GM19463 (cell line): ENCODE measurements at regions not wholly inside any gene's neighbourhood (a gene's known extent, or its start where the extent isn't known, plus 50 kb on each side); places are given as distances from the start of the nearest gene placed in this dataset.
"Not testable (repeated sequence)": the region's sequence is repeated elsewhere in the genome, so short reads cannot be mapped to it uniquely, and the experiment has no call there.

Source experiments
- ATAC-seq: cut with Tn5 transposase; IDR thresholded peaks from one replicate; pipeline ENCODE4 v1.9.1; 2021; ENCODE audit warnings: mild to moderate bottlenecking, moderate library complexity; ENCODE audit not compliant: unreplicated experiment

DNA sequence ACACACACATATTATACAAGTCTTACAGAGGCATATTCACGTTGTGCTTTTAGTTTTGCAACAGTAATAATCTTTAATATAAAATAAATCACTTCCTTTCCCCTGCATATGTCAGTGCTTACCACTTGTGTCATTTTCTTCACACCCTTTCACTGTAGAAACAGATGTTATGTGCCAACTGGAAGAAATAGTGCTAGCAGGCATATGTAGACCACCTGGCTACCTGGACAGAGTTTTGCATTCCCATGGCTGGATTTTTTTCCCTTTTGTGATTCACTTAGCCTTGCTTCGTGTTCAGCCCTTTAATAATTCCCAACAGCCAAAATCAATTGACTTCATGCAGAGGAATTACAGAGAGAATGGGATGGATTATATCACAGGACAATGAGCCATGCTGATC, 399.1 kb upstream of the SPRY2 start:
- ATAC-seq, result no peak

DNA sequence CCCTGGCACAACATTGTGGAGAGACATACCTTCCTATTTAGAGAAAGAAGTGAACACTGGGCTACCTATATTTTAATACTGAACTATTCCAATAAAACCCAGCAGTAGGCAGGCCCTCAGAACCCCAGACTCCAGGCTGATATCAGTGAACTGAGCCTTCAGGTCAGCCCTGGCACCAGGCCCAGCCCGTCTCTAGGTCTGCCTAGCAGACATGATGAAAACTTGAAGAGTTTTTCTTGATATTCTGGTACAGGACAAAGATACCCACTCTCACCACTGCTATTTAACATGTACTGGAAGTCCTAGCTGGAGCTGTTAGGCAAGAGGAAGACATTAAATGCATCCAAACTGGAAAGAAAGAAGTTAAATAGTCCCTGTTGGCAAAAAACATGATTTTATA, 396.6 kb upstream of the SPRY2 start:
- ATAC-seq, result no peak

DNA sequence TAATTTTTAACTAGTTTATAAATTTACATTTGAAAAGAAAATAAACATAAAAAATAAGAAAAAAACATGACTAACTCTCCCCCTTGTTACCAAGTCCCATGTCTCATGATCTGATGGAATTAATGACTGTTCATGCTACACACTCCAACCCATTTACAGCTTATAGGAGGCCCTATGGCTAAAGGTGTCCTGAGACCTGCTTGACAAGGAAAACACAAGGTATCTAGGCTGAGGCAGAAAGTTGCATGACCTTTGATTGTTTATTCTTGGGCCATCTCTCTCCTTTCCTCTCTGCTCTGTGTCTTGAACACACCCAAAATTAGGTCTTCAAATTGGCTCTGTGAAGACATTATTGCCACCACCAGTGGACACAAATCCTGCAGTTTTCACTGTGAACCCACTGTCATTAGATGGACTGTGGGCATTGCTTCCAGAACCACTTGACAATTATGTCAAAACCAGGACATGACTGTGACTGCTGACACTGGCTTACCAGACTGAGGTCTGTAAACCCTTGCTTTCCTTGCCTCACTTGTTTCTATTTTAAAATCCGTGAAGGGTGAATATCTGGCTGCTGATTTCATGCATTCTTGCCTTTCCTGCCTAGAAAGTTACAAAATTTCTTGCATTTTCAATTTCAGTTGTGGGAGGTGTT, 386.5 kb upstream of the SPRY2 start:
- no peak for ATAC-seq

DNA sequence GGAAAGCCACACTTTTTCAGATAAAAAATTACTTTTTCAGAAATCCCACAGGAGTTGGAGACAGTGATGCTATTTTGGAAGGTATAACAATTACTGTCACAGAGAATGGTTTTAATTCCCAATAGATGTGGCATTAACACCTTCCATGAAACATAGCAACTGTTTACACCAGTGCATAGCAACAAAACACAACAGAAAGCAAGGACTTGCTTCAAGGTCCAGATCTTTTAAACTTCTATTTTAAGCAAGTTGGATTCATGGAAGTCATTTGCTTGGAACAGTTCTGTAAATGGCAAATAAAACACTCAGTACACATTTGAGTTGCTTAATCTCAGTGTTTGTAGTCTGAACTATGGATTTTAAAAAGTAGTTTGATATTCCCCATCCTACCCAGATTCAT, 385.9 kb upstream of the SPRY2 start:
- no peak for ATAC-seq

DNA sequence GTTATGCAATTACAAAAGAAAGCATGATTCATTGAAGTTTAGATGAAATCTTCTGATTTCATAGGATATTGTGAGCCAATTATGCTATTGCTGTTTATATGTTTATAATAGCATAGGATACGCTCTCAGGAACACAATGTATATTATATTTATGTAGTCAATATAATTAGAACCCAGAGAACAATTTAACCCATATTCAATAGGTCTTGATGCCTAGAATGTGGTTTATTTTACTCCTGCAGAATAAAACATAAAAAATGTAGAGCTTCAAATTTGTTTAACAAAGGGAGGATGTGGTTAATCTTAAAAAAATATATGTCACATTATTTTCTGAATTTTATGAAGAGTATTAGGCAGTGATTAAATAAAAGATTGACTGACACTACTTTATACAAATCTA, 380.8 kb upstream of the SPRY2 start:
- ATAC-seq, result no peak

DNA sequence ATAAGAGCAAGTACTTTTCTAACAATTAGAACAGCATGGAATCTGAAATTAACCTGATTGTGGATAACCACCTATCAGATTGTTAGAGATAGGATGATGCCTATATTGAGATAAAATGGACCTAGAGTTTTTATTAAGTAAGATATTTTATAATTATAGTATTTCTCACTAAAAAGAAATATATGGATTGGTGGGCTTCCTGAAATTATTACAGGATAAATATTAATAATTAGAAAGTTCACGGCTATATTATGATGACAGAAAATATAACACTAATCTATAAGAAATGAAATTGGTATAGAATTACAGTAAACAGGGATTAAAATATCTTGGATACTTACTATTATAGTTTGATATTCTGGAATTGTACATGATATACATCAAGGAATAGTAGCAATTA, 378.0 kb upstream of the SPRY2 start:
- no peak for ATAC-seq

DNA sequence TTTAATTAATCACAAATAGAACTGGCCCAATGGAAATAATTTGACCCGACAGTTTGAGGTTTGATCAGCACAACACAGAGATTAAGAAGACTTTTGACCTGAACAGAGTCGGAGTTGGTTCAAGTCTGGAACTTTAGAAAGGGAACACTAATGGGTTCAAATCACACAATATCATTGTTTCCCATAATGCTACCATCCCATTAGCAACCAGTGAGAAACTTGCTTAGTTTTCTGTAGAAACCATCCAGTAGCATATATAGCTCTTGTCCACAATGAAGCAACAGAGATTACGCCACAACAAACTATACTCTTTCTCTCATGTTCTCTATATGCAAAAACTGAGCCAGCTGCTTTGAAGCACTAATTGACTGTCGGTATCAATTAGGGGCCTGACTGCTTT, 376.9 kb upstream of the SPRY2 start:
- ATAC-seq, result no peak

DNA sequence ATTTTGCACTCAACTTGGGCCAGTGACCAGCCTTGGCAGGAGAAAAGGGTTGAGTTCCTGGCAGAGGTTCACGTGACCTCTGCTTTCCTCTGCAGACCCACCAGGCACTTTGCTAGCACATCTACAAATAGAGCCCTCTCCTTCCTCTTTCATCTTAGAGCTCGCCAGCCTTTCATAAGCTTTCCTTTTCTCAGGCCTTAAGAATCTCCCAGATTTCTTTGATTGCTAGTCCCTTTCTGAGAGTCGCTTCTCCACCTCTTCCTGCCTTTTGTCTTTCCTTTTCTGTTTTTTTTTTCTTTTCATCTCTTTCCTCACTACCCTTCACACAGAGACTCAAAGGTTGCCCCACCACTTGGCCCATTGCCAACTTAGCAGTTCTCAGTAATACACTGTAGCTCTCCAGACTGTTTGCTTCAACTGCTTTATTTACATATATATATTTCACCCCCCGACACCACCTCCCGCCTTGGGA, 375.7 kb upstream of the SPRY2 start:
- no peak for ATAC-seq

DNA sequence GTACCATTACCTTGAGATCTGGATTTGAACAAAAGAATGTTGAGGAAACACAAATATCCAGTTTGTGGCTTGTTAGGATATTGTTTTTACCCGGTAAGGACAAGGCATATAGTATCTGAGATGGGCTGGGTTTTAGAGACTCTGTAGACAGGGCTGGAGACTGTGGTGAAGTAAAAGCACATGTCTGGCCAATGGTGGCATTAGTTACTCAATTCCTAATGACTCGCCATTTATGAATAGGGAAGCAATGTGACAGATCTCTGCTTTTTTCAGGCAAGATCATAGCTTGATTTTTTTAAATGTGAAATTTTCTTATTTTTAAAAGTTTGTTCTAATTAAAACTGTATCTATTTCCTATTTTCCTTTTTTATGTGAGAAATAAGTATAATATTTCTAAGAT, 371.1 kb upstream of the SPRY2 start:
- ATAC-seq, result no peak

DNA sequence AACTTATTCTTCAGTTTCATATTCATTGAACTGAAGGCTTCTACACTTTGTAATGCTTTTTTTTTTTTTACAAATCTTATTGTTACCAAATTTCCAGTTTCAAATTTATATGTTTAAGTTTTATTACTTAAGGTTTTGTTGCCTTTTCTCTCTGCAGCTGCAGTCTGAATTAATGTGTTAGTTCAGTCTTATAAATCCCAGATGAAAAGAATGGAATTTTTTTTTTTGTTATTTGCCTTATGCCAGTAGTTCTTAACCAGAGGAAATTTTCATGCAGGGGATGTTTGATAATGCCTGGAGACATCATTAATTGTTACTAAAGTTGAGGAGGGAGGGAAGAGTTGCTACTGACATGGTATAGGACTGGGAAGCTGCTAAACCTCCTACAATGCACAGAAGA, 367.9 kb upstream of the SPRY2 start:
- no peak for ATAC-seq

DNA sequence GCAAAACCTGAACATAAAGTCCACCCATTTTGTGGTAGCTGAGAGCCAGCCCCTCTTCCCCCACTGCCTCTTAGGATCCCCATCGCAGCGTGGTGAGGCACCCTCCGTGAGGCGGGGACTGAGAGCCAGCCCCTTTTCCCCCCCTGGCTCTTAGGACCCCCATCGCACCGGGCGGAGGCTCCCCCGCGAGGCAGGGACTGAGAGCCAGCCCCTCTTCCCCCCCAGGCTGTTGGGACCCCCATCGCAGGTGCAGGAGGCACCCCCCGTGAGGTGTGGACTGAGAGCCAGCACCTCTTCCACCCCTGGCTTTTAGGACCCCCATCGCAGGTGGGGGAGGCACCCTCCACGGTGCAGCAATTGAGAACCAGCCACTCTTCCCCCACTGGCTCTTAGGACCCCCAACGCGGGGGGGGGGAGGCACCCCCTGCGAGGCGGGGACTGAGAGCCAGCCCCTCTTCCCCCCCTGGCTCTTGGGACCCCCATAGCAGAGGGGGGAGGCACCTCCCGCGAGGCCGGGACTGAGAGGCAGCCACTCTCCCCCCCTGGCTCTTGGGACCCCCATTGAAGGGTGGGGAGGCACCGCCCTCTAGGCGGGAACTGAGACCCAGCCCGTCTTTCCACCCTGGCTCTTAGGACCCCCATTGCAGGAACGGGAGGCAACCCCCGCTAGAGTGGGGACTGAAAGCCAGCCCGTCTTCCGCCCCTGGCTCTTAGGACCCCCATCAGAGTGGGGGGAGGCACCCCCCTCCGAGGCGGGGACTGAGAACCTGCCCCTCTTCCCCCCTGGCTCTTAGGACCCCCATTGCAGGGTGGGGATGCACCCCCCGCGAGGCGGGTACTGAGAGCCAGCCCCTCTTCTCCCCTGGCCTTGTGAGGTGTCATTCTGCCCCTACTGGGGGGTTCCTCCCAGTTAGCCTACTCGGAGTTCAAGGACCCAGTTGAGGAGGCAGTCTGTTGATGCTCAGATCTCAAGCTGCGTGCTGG, 366.4 kb upstream of the SPRY2 start:
- ATAC-seq, result no peak

DNA sequence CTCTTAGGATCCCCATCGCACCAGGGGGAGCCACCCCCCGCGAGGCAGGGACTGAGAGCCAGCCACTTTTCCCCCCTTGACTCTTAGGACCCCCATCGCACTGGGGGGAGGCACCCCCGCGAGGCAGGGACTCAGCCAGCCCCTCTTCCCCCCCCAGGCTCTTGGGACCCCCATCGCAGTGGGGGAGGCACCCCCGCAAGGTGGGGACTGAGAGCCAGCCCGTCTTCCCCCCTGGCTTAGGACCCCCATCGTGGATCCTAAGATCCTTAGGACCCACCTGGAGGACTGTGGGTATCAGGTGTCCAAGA, 365.2 kb upstream of the SPRY2 start:
- ATAC-seq, result no peak

DNA sequence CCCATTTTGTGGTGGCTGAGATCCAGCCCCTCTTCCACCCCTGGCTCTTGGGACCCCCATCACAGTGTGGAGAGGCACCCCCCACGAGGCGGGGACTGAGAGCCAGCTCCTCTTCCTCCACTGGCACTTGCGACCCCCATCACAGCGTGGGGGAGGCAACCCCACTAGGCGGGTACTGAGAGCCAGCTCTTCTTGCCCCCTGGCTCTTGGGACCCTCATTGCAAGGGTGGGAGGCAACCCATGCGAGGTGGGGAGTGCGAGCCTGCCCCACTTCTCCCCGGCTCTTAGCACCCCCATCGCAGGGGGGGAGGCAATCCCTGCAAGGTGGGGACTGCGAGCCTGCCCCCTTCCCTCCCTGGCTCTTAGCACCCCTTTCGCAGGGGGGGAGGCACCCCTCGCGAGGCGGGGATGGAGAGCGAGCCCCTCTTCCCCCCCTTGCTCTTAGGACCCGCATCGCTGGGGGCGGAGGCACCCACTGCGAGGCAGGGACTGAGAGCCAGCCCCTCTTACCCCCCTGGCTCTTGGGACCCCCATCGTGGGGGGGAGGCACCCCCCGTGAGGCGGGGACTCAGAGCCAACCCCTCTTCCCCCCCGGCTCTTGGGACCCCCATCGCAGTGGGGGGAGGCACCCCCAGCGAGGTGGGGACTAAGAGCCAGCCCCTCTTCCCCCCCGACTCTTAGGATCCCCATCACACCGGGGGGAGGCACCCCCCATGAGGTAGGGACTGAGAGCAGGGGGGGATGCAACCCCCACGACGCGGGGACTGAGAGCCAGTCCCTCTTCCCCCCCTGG, 364.6 kb upstream of the SPRY2 start:
- no peak for ATAC-seq

DNA sequence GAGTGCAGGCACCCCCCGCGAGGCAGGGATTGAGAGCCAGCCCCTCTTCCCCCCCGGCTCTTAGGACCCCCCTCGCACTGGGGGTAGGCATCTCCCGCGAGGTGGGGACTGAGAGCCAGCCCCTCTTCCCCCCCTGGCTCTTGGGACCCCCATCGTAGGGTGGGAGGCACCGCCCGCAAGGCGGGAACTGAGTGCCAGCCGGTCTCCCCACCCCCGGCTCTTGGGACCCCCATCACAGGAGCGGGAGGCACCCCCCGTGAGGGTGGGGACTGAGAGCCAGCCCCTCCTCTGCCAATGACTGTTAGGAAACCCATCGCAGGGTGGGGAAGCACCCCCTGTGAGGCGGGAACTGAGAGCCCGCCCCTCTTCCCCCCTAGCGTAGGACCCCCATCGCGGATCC, 363.4 kb upstream of the SPRY2 start:
- no peak for ATAC-seq

DNA sequence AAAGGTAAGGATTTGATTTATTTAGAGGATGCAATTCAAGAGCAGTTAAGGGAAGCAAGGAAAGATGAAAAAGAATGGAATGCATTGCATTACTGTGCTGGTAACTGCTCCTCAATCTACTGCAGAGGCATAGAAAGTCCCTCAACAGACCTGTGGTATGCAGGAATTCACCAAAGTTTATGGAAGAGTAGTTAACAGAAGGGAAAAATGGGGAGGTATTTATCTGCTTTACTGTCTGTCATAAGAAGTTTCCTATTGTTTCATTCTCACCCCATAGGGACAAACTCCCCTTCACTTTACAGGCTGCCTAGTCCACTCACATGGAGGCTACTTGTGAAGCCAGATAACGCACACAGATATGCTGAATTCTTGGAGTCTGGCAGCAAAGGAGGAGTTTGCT, 354.9 kb upstream of the SPRY2 start:
- ATAC-seq, result no peak

DNA sequence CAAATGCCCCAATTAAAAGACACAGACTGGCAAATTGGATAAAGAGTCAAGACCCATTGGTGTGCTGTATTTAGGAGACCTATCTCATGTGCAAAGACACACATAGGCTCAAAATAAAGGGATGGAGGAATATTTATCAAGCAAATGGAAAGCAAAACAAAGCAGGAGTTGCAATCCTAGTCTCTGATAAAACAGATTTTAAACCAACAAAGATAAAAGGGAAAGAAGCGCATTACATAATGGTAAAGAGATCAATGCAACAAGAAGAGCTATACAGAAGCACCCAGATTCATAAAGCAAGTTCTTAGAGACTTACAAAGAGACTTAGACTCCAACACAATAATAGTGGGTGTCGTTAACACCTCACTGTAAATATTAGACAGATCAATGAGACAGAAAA, 350.9 kb upstream of the SPRY2 start:
- not testable (repeated sequence) for ATAC-seq

DNA sequence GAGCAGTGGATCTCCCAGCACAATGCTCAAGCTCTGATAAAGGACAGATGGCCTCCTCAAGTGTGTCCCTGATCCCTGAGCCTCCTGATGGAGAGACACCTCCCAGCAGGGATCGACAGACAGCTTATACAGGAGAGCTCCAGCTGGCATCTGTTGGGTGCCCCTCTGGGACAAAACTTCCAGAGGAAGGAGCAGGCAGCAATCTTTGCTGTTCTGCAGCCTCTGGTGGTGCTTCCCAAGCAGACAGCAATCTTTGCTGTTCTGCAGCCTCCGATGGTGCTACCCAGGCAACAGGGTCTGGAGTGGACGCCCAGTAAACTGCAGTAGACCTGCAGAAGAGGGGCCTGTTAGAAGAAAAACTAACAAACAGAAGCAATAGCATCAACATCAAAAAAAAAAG, 349.3 kb upstream of the SPRY2 start:
- ATAC-seq, result no peak

DNA sequence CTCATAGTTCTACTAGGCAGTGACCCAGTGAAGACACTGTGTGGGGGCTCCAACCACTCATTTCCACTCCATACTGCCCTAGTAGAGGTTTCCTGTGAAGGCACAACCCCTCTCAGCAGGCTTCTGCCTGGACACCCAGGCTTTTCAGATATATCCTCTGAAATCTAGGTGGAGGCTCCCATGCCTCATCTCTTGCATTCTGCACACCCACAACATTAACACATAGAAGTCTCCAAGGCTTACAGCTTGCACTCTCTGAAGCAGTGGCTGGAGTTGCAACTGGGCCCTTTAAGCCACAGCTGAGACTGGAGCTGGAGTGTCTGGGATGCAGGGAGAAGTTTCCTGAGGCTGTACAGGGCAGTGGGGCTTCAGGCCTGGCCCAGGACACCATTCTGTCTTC, 347.7 kb upstream of the SPRY2 start:
- ATAC-seq, result no peak

DNA sequence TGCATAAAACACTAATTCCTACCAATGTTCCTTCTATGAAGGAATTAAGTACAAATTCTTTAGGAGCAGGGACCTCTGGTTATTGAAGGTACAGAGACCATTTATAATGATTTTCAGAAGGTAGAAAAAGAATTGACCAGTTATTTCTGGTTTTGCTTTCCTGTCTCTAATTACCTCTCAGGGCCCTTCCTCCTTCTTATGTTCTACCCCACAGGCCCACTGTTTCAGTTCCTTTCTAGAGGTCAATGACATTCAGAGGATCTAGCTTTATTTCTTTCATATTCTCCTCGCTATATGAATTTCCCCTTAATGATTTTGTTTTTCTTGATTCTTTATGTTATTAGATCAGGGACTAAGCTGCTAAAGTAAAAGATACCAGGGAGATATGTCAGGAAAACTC, 345.0 kb upstream of the SPRY2 start:
- ATAC-seq, result no peak

DNA sequence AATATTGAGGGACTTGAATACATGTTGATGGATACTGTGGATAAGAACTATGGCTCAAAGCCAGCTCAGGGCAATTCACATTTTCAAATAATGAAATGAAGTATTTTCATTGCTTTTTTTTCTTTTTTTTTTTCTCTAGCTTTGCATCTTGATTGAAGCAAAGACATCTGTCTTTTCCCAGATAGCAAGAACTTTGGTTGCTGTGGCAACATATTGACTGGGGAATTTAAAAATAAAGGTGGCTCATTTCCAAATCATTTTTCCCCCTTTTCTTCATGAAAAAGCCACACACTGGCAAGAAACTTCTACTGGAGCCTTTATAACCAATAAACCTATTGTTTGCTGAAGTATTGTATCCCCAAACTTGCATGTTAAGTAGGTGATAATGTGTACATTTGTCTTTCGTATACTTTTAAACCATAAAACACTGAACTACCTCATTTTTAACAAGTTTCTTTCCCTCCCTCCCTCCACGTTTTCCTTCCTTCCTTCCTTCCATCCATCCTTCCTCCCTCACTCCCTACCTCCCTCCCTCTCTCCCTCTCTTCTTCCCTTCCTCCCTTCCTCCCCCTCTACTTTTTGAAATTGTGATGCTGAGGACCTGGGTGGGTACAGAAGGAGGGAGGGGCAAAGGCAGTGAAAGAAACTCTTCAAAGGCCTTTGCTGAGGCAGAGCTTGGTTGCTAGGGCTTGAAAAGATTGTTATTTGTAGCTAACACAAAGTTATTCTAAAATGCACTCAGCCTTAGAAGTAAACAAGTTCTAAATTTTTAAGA, 343.5 kb upstream of the SPRY2 start:
- ATAC-seq, result no peak

DNA sequence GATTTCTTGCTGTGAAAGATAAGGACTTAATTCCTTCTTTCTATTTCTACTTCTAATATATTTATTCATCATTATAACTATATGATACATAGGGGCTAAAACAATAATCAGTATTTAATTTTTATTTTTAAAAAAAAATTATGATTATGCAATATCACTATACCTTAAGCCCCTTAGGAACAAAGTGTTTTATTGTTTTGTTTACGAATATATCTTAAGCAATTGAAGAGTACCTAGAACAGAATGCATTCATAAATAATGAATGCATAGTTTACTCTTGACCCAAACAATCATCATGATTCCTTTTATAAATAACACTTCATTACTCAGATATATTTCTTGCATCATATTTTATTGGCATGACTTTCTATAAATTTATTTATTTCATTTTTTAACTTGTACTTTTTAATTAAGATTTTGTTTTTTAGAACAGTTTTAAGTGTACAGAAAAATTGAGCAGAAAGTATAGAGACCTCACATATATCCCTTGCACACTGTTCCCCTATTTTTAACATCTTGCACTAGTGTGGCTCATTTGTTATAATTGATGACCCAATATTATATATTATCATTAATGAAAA, 339.9 kb upstream of the SPRY2 start:
- no peak for ATAC-seq
